ENCODE measurements at regions not wholly inside any gene's neighbourhood (a gene's known extent, or its start where the extent isn't known, plus 50 kb on each side); places are given as distances from the start of the nearest gene placed in this dataset.

- Histone ChIP-seq H3K4ac (ENCODE audit: low read depth, low read length) (no peak overlapping the region), H3K27me3 (ENCODE audit: insufficient read depth, low read length, poor library complexity) (no peaks in the 10 kb centered on the region), H3K36me3 (ENCODE audit: control insufficient read depth, insufficient read depth, low read length) (no peaks in the 10 kb centered on the region), H3K4me1 (ENCODE audit: control insufficient read depth, low read depth, low read length) (no peaks in the 10 kb centered on the region), H3K27ac (ENCODE audit: low read depth, low read length) (no peak overlapping the region), H2BK15ac (replicated peaks; ENCODE audit: low read depth) (no peak overlapping the region), H2BK120ac (ENCODE audit: low read depth, low read length) (no peak overlapping the region), H3K56ac (ENCODE audit: low read length) (no peak overlapping the region), H2BK5ac (ENCODE audit: low read length) (no peak overlapping the region), H3K18ac (ENCODE audit: low read length) (no peak overlapping the region), H2AK5ac (ENCODE audit: low read length) (no peak overlapping the region), H3K9ac (ENCODE audit: low read length) (no peak overlapping the region), H4K8ac (ENCODE audit: low read depth, low read length) (no peak overlapping the region), H3K79me1 (ENCODE audit: low read length) (no peaks in the 10 kb centered on the region), H3K4me2 (ENCODE audit: low read length) (no peak overlapping the region), H4K5ac (ENCODE audit: low read length) (no peak overlapping the region), H3K79me2 (ENCODE audit: control insufficient read depth, insufficient read depth, low read length) (no peaks in the 10 kb centered on the region), H3K4me3 (ENCODE audit: low read length) (no peak overlapping the region), H3K23ac (ENCODE audit: low read length) (no peak overlapping the region)
- DNase-seq: no peak
- no CpG with 5 or more reads among the region's 2 CpGs for WGBS (ENCODE audit: extremely low coverage, insufficient coverage, low lambda C conversion rate)
Measured at GRCh38 chr12:71353607-71354006, 86.0 kb upstream of the LGR5 start.

- Histone ChIP-seq H3K36me3 (ENCODE audit: control insufficient read depth, insufficient read depth, low read length) (no peaks in the 10 kb centered on the region), H3K23ac (ENCODE audit: low read length) (no peak overlapping the region), H3K9ac (ENCODE audit: low read length) (no peak overlapping the region), H3K4ac (ENCODE audit: low read depth, low read length) (no peak overlapping the region), H3K4me1 (ENCODE audit: control insufficient read depth, low read depth, low read length) (no peaks in the 10 kb centered on the region), H3K4me2 (ENCODE audit: low read length) (no peak overlapping the region), H3K18ac (ENCODE audit: low read length) (no peak overlapping the region), H4K5ac (ENCODE audit: low read length) (no peak overlapping the region), H3K56ac (ENCODE audit: low read length) (no peak overlapping the region), H2BK120ac (ENCODE audit: low read depth, low read length) (no peak overlapping the region), H2AK5ac (ENCODE audit: low read length) (no peak overlapping the region), H3K79me2 (ENCODE audit: control insufficient read depth, insufficient read depth, low read length) (no peaks in the 10 kb centered on the region), H3K4me3 (ENCODE audit: low read length) (no peak overlapping the region), H2BK15ac (replicated peaks; ENCODE audit: low read depth) (no peak overlapping the region), H2BK5ac (ENCODE audit: low read length) (no peak overlapping the region), H3K27ac (ENCODE audit: low read depth, low read length) (no peak overlapping the region), H4K8ac (ENCODE audit: low read depth, low read length) (no peak overlapping the region), H3K27me3 (ENCODE audit: insufficient read depth, low read length, poor library complexity) (no peaks in the 10 kb centered on the region), H3K79me1 (ENCODE audit: low read length) (no peaks in the 10 kb centered on the region)
- no peak for DNase-seq
- no CpG with 5 or more reads among the region's 2 CpGs for WGBS (ENCODE audit: extremely low coverage, insufficient coverage, low lambda C conversion rate)
Measured at GRCh38 chr12:71349950-71350349, 89.6 kb upstream of the LGR5 start.

- no peaks in the 10 kb centered on the region for H3K36me3 ChIP-seq (ENCODE audit: control insufficient read depth, insufficient read depth, low read length)
- no peak overlapping the region for H3K18ac ChIP-seq (ENCODE audit: low read length)
- no peaks in the 10 kb centered on the region for H3K79me1 ChIP-seq (ENCODE audit: low read length)
- H3K23ac ChIP-seq (ENCODE audit: low read length): no peak overlapping the region
- H4K5ac ChIP-seq (ENCODE audit: low read length): no peak overlapping the region
- no peak overlapping the region for H2BK15ac ChIP-seq (replicated peaks; ENCODE audit: low read depth)
- H3K4me1 ChIP-seq (ENCODE audit: control insufficient read depth, low read depth, low read length): no peaks in the 10 kb centered on the region
- no peak overlapping the region for H3K56ac ChIP-seq (ENCODE audit: low read length)
- no peak overlapping the region for H2BK5ac ChIP-seq (ENCODE audit: low read length)
- H3K4me2 ChIP-seq (ENCODE audit: low read length): no peak overlapping the region
- no peaks in the 10 kb centered on the region for H3K27me3 ChIP-seq (ENCODE audit: insufficient read depth, low read length, poor library complexity)
- no peak overlapping the region for H3K4ac ChIP-seq (ENCODE audit: low read depth, low read length)
- no peak overlapping the region for H4K8ac ChIP-seq (ENCODE audit: low read depth, low read length)
- H2AK5ac ChIP-seq (ENCODE audit: low read length): no peak overlapping the region
- H3K4me3 ChIP-seq (ENCODE audit: low read length): no peak overlapping the region
- no peaks in the 10 kb centered on the region for H3K79me2 ChIP-seq (ENCODE audit: control insufficient read depth, insufficient read depth, low read length)
- H2BK120ac ChIP-seq (ENCODE audit: low read depth, low read length): no peak overlapping the region
- no peak overlapping the region for H3K27ac ChIP-seq (ENCODE audit: low read depth, low read length)
- DNase-seq: no peak
- H3K9ac ChIP-seq (ENCODE audit: low read length): no peak overlapping the region
Measured at GRCh38 chr12:71338933-71339332, 100.7 kb upstream of the LGR5 start.

- H2BK120ac ChIP-seq (ENCODE audit: low read depth, low read length): no peak overlapping the region
- H2BK5ac ChIP-seq (ENCODE audit: low read length): no peak overlapping the region
- no peaks in the 10 kb centered on the region for H3K4me1 ChIP-seq (ENCODE audit: control insufficient read depth, low read depth, low read length)
- DNase-seq: no peak
- H3K18ac ChIP-seq (ENCODE audit: low read length): no peak overlapping the region
- no peak overlapping the region for H3K9ac ChIP-seq (ENCODE audit: low read length)
- no peak overlapping the region for H3K27ac ChIP-seq (ENCODE audit: low read depth, low read length)
- H3K27me3 ChIP-seq (ENCODE audit: insufficient read depth, low read length, poor library complexity): no peaks in the 10 kb centered on the region
- H3K23ac ChIP-seq (ENCODE audit: low read length): no peak overlapping the region
- no peaks in the 10 kb centered on the region for H3K79me1 ChIP-seq (ENCODE audit: low read length)
- H3K56ac ChIP-seq (ENCODE audit: low read length): no peak overlapping the region
- H2BK15ac ChIP-seq (replicated peaks; ENCODE audit: low read depth): no peak overlapping the region
- no peaks in the 10 kb centered on the region for H3K36me3 ChIP-seq (ENCODE audit: control insufficient read depth, insufficient read depth, low read length)
- no peaks in the 10 kb centered on the region for H3K79me2 ChIP-seq (ENCODE audit: control insufficient read depth, insufficient read depth, low read length)
- no peak overlapping the region for H3K4me2 ChIP-seq (ENCODE audit: low read length)
- H4K8ac ChIP-seq (ENCODE audit: low read depth, low read length): no peak overlapping the region
- no peak overlapping the region for H3K4me3 ChIP-seq (ENCODE audit: low read length)
- H4K5ac ChIP-seq (ENCODE audit: low read length): no peak overlapping the region
- H3K4ac ChIP-seq (ENCODE audit: low read depth, low read length): no peak overlapping the region
- no peak overlapping the region for H2AK5ac ChIP-seq (ENCODE audit: low read length)
Measured at GRCh38 chr12:71335963-71336257, 103.7 kb upstream of the LGR5 start.

GRCh38 chr12:71335151-71335962, 104.2 kb upstream of the LGR5 start:
- Histone ChIP-seq H3K23ac (ENCODE audit: low read length) (no peak overlapping the region), H2BK5ac (ENCODE audit: low read length) (no peak overlapping the region), H4K8ac (ENCODE audit: low read depth, low read length) (no peak overlapping the region), H2BK15ac (replicated peaks; ENCODE audit: low read depth) (no peak overlapping the region), H3K36me3 (ENCODE audit: control insufficient read depth, insufficient read depth, low read length) (no peaks in the 10 kb centered on the region), H3K56ac (ENCODE audit: low read length) (no peak overlapping the region), H3K27me3 (ENCODE audit: insufficient read depth, low read length, poor library complexity) (no peaks in the 10 kb centered on the region), H3K4ac (ENCODE audit: low read depth, low read length) (no peak overlapping the region), H2BK120ac (ENCODE audit: low read depth, low read length) (no peak overlapping the region), H3K4me2 (ENCODE audit: low read length) (no peak overlapping the region), H4K5ac (ENCODE audit: low read length) (no peak overlapping the region), H3K18ac (ENCODE audit: low read length) (no peak overlapping the region), H3K4me1 (ENCODE audit: control insufficient read depth, low read depth, low read length) (no peaks in the 10 kb centered on the region), H2AK5ac (ENCODE audit: low read length) (no peak overlapping the region), H3K79me1 (ENCODE audit: low read length) (no peaks in the 10 kb centered on the region), H3K4me3 (ENCODE audit: low read length) (no peak overlapping the region), H3K27ac (ENCODE audit: low read depth, low read length) (no peak overlapping the region), H3K9ac (ENCODE audit: low read length) (no peak overlapping the region), H3K79me2 (ENCODE audit: control insufficient read depth, insufficient read depth, low read length) (no peaks in the 10 kb centered on the region)
- DNase-seq: no peak
- no CpG with 5 or more reads among the region's 4 CpGs for WGBS (ENCODE audit: extremely low coverage, insufficient coverage, low lambda C conversion rate)

GRCh38 chr12:71333418-71333817, 106.2 kb upstream of the LGR5 start:
- Histone ChIP-seq H3K18ac (ENCODE audit: low read length) (no peak overlapping the region), H3K4me2 (ENCODE audit: low read length) (no peak overlapping the region), H4K8ac (ENCODE audit: low read depth, low read length) (no peak overlapping the region), H3K79me1 (ENCODE audit: low read length) (no peaks in the 10 kb centered on the region), H3K56ac (ENCODE audit: low read length) (no peak overlapping the region), H3K23ac (ENCODE audit: low read length) (no peak overlapping the region), H2BK120ac (ENCODE audit: low read depth, low read length) (no peak overlapping the region), H3K9ac (ENCODE audit: low read length) (no peak overlapping the region), H3K4me1 (ENCODE audit: control insufficient read depth, low read depth, low read length) (no peaks in the 10 kb centered on the region), H3K4ac (ENCODE audit: low read depth, low read length) (no peak overlapping the region), H3K4me3 (ENCODE audit: low read length) (no peak overlapping the region), H2BK15ac (replicated peaks; ENCODE audit: low read depth) (no peak overlapping the region), H2BK5ac (ENCODE audit: low read length) (no peak overlapping the region), H3K79me2 (ENCODE audit: control insufficient read depth, insufficient read depth, low read length) (no peaks in the 10 kb centered on the region), H4K5ac (ENCODE audit: low read length) (no peak overlapping the region), H3K27ac (ENCODE audit: low read depth, low read length) (no peak overlapping the region), H3K36me3 (ENCODE audit: control insufficient read depth, insufficient read depth, low read length) (no peaks in the 10 kb centered on the region), H2AK5ac (ENCODE audit: low read length) (no peak overlapping the region), H3K27me3 (ENCODE audit: insufficient read depth, low read length, poor library complexity) (no peaks in the 10 kb centered on the region)
- no peak for DNase-seq
- no CpG with 5 or more reads among the region's 1 CpG for WGBS (ENCODE audit: extremely low coverage, insufficient coverage, low lambda C conversion rate)
